ENCODE measurements at regions not wholly inside any gene's neighbourhood (a gene's known extent, or its start where the extent isn't known, plus 50 kb on each side); places are given as distances from the start of the nearest gene placed in this dataset.

GRCh38 chr2:157191186-157191585 lies 66.3 kb upstream of the GALNT5 start:
- H3K4me1 ChIP-seq (ENCODE audit: insufficient read depth, low read length, poor library complexity, severe bottlenecking), result no peaks in the 10 kb centered on the region
- no peak for DNase-seq (ENCODE audit: low spot score)
- CTCF ChIA-PET (ENCODE audit: unreplicated experiment), result no interaction called here
- no peaks in the 10 kb centered on the region for H4K20me1 ChIP-seq (ENCODE audit: insufficient read depth, low read length)
- no peak overlapping the region for H2AFZ ChIP-seq (ENCODE audit: low read length)
- POLR2A ChIA-PET, result no interaction called here
- no TSS peak for BruUV-seq (replicated peaks)
- no peaks in the 10 kb centered on the region for H3K9me3 ChIP-seq (ENCODE audit: low read length)
- no peak for TF ChIP-seq EZH2phosphoT487 (IDR thresholded peaks at IDR 0.05; ENCODE audit: borderline replicate concordance, low read depth, low read length)
- no peak for TF ChIP-seq CTCF (conservative IDR thresholded peaks at IDR 0.05; ENCODE audit: low read length)
- intact Hi-C loops (cut with micrococcal nuclease; ENCODE audit: unreplicated experiment), result loop anchor here (10.0 kb wide), 2 partner anchors 606 to 1816 kb away; no protein-coding TSS in a partner anchor
- no peaks in the 10 kb centered on the region for H3K36me3 ChIP-seq (ENCODE audit: insufficient read depth, low read length)
- no peak overlapping the region for H3K4me3 ChIP-seq (ENCODE audit: low read depth, low read length, poor library complexity, severe bottlenecking)
- no peak overlapping the region for H3K4me2 ChIP-seq (ENCODE audit: low read length)
- H3K9me2 ChIP-seq (ENCODE audit: insufficient read depth, low read length), result no peaks in the 10 kb centered on the region
- H3K27ac ChIP-seq (ENCODE audit: low read depth, low read length, poor library complexity, severe bottlenecking), result no peak overlapping the region
- H3K79me2 ChIP-seq (ENCODE audit: insufficient read depth, low read depth, low read length), result no peaks in the 10 kb centered on the region

GRCh38 chr2:157192445-157193423 lies 64.8 kb upstream of the GALNT5 start:
- Histone ChIP-seq H2AFZ (ENCODE audit: low read length) (no peak overlapping the region), H3K27ac (ENCODE audit: low read depth, low read length, poor library complexity, severe bottlenecking) (no peak overlapping the region), H3K9me3 (ENCODE audit: low read length) (no peaks in the 10 kb centered on the region), H4K20me1 (ENCODE audit: insufficient read depth, low read length) (no peaks in the 10 kb centered on the region), H3K4me1 (ENCODE audit: insufficient read depth, low read length, poor library complexity, severe bottlenecking) (no peaks in the 10 kb centered on the region), H3K9me2 (ENCODE audit: insufficient read depth, low read length) (no peaks in the 10 kb centered on the region), H3K4me3 (ENCODE audit: low read depth, low read length, poor library complexity, severe bottlenecking) (no peak overlapping the region), H3K79me2 (ENCODE audit: insufficient read depth, low read depth, low read length) (no peaks in the 10 kb centered on the region), H3K36me3 (ENCODE audit: insufficient read depth, low read length) (no peaks in the 10 kb centered on the region), H3K4me2 (ENCODE audit: low read length) (no peak overlapping the region)
- no TSS peak for BruUV-seq (replicated peaks)
- intact Hi-C loops (cut with micrococcal nuclease; ENCODE audit: unreplicated experiment), result loop anchor here (10.0 kb wide), 2 partner anchors 608 to 1818 kb away; no protein-coding TSS in a partner anchor
- POLR2A ChIA-PET, result interaction anchor here (0.7 to 1.0 kb wide), 5 partner anchors 12 to 1129 kb away, joined by 3 to 4 read pairs (median 3); no protein-coding TSS in a partner anchor
- DNase-seq (ENCODE audit: low spot score), result no peak
- CTCF ChIA-PET (ENCODE audit: unreplicated experiment), result no interaction called here
- TF ChIP-seq EZH2phosphoT487 (IDR thresholded peaks at IDR 0.05; ENCODE audit: borderline replicate concordance, low read depth, low read length), result no peak
- TF ChIP-seq CTCF (conservative IDR thresholded peaks at IDR 0.05; ENCODE audit: low read length), result no peak

GRCh38 chr2:157193461-157193860 lies 64.0 kb upstream of the GALNT5 start:
- no peak overlapping the region for H3K4me2 ChIP-seq (ENCODE audit: low read length)
- H4K20me1 ChIP-seq (ENCODE audit: insufficient read depth, low read length), result no peaks in the 10 kb centered on the region
- no peak overlapping the region for H3K27ac ChIP-seq (ENCODE audit: low read depth, low read length, poor library complexity, severe bottlenecking)
- no peaks in the 10 kb centered on the region for H3K79me2 ChIP-seq (ENCODE audit: insufficient read depth, low read depth, low read length)
- no peak for DNase-seq (ENCODE audit: low spot score)
- no peak for TF ChIP-seq EZH2phosphoT487 (IDR thresholded peaks at IDR 0.05; ENCODE audit: borderline replicate concordance, low read depth, low read length)
- TF ChIP-seq CTCF (conservative IDR thresholded peaks at IDR 0.05; ENCODE audit: low read length), result no peak
- H3K4me1 ChIP-seq (ENCODE audit: insufficient read depth, low read length, poor library complexity, severe bottlenecking), result no peaks in the 10 kb centered on the region
- H3K4me3 ChIP-seq (ENCODE audit: low read depth, low read length, poor library complexity, severe bottlenecking), result no peak overlapping the region
- no TSS peak for BruUV-seq (replicated peaks)
- H3K36me3 ChIP-seq (ENCODE audit: insufficient read depth, low read length), result no peaks in the 10 kb centered on the region
- ChIA-PET POLR2A (interaction anchor here (0.7 to 1.0 kb wide), 5 partner anchors 13 to 1129 kb away, joined by 3 to 4 read pairs (median 3); no protein-coding TSS in a partner anchor), CTCF (ENCODE audit: unreplicated experiment) (no interaction called here)
- intact Hi-C loops (cut with micrococcal nuclease; ENCODE audit: unreplicated experiment), result loop anchor here (10.0 kb wide), 2 partner anchors 609 to 1819 kb away; no protein-coding TSS in a partner anchor
- H3K9me2 ChIP-seq (ENCODE audit: insufficient read depth, low read length), result no peaks in the 10 kb centered on the region
- no peaks in the 10 kb centered on the region for H3K9me3 ChIP-seq (ENCODE audit: low read length)
- no peak overlapping the region for H2AFZ ChIP-seq (ENCODE audit: low read length)

Measured in OCI-LY7 (cell line).